GM18511 (cell line): ENCODE measurements at regions not wholly inside any gene's neighbourhood (a gene's known extent, or its start where the extent isn't known, plus 50 kb on each side); places are given as distances from the start of the nearest gene placed in this dataset.

ENCODE experiments used
- ATAC-seq: cut with Tn5 transposase; IDR thresholded peaks from one replicate; pipeline ENCODE4 v1.9.1; 2021; ENCODE audit warnings: mild to moderate bottlenecking, moderate library complexity; ENCODE audit not compliant: unreplicated experiment

DNA sequence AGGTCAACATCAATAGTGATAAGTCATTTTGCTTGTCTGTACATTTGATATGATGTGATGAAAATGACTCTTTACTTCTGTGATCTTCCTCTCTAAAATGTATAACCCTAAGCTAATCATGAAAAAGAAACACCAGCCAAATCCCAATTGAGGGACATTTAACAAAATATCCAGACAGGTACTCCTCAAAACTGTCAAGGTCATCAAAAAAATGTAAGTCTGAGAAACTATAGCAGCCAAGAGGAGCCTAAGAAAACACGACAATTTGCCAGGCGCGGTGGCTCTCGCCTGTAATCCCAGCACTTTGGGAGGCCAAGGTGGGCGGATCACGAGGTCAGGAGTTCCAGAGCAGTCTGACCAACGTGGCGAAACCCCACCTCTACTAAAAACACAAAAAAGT lies 708.5 kb upstream of the ID4 start:
- ATAC-seq = no peak

GRCh38 chr6:19135706-19136105 lies 701.5 kb upstream of the ID4 start:
- no peak for ATAC-seq

GRCh38 chr6:19137505-19137904 lies 699.7 kb upstream of the ID4 start:
- no peak for ATAC-seq

- ATAC-seq = no peak
These were observed 694.9 kb upstream of the ID4 start for GRCh38 chr6:19142275-19142674.

DNA sequence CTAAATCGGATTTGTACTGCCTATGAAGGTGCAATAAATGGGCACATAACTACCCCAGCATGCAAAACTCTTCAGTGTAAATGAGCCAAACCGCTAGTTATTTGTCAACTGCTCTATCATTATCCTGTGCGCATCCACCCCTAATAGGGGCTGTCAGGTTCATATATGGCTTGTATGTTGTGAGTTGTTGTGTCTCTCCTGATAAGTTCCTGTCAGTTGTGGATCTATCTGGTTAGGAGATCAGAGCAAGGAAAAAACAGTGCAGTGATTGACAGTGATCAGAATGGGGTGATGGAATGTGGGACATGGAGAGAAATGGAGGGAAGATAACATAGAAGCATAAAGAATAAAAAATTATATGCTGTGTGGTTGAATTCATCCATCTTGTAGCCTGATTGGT lies 686.9 kb upstream of the ID4 start:
- no peak for ATAC-seq

- ATAC-seq = no peak
These were observed 683.7 kb upstream of the ID4 start for GRCh38 chr6:19153270-19153980.

GRCh38 chr6:19153981-19154295 lies 683.2 kb upstream of the ID4 start:
- no peak for ATAC-seq

- ATAC-seq = no peak
These were observed 680.7 kb upstream of the ID4 start for GRCh38 chr6:19156443-19156842.

GRCh38 chr6:19157486-19157885 lies 679.7 kb upstream of the ID4 start:
- ATAC-seq = no peak

- ATAC-seq = no peak
These were observed 678.6 kb upstream of the ID4 start for GRCh38 chr6:19158586-19158985.

- ATAC-seq = no peak
These were observed 678.1 kb upstream of the ID4 start for GRCh38 chr6:19159089-19159488.

- ATAC-seq = no peak
These were observed 677.6 kb upstream of the ID4 start for GRCh38 chr6:19159561-19159960.

DNA sequence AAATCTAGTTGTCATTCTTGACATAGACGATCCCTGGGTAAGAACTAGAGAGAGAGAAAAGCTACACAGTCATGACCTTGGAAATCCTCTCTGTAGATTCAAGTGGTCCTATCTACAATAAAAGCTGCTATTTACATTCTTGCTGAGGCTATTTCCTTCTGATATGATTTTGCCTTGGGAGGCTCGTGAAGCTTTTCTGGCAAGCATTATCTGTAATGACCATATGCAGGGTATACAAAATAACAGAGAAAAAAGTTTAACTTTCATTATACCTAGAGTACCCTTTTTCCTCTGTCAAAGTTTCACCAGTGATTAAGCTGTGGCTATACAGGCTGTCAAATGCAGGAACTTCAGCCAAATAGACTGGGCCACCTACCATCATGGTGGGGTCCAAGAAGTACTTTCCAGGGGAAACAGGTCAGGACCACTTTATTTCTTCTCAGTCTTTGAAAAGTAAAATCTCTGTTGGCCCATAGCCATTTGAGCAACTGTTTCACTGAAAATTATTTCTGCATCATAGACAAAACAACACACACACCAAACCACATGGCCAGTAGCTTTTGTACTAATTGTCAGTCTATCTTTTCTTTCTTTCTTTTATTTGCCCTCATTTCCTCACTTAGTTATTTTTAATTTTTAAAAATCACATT lies 677.0 kb upstream of the ID4 start:
- no peak for ATAC-seq

GRCh38 chr6:19167251-19167650 lies 669.9 kb upstream of the ID4 start:
- ATAC-seq = no peak

DNA sequence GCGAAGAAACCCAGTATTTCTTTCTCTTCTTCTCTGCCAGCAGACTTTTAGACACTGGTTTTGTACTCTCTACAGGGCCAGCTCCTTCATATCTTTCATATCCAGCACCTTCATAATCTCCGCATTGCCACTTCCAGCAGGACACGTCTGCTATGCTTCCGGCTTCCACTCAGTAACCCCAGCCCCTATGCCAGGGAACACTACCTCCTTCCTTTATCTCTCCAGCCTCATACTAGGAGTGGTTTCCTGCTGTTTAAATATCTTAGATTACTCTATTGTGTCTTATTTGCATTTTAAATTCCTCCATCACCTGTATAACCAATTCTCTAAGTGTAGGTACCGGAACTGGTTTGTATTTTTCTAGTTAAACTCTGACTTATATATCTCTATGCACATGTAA lies 667.8 kb upstream of the ID4 start:
- ATAC-seq = no peak

DNA sequence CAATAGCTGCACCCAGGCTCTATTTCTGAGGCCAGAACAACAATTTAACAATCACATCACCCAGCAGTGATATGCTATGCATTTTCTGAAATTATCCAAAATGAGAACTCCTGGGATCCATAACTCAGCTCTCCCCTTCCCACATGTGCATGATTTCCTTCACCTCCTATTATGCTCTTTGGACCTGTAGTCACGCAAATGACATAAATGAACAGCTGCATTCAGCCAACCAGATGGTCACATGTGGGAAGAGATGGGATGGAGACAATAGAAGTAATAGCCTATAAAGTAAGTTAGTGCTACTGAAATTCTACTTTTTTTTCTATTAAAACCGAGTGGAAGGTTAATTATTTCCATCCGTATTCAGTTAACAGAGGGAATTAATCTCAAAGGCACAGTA lies 662.1 kb upstream of the ID4 start:
- no peak for ATAC-seq

GRCh38 chr6:19180348-19181072 lies 656.7 kb upstream of the ID4 start:
- ATAC-seq = no peak

DNA sequence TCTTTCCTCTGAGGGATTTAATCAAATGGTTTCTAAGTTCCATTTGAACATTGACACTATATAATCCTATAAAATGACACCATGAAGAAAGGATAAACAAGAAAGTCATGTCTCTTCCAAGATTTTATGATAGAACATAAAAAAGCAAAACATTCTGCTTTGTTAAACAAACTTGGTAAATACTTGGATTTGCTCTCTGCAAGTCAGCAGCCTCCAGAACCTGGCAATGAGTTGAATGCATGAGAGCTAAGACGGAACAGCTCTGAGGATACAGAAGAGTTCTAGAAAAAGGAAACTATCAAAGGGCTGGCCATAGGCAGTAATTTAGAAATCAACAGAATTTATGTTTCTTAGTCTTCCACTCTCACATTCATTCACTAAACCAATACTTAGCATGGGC lies 656.0 kb upstream of the ID4 start:
- ATAC-seq = no peak

GRCh38 chr6:19193624-19194023 lies 643.5 kb upstream of the ID4 start:
- ATAC-seq = no peak

DNA sequence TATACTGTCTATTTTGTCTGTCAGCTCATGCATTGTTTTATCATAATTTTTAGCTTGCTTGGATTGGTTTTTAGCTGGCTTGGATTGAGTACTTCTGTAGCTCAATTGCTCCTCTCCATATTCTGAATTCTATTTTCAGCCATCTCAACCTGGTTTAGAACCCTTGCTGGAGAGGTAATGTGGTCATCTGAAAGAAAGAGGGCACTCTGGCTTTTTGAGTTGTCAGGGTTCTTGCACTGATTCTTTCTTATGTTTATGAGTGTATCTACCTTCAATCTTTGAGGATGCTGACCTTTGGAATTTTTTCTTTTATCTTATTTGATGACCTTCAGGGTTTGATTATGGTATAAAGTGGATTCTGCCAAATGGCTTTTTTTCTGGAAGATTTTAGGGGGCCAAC lies 632.7 kb upstream of the ID4 start:
- ATAC-seq = no peak

GRCh38 chr6:19205076-19205475 lies 632.1 kb upstream of the ID4 start:
- no peak for ATAC-seq

GRCh38 chr6:19209202-19209601 lies 628.0 kb upstream of the ID4 start:
- ATAC-seq = no peak
